Mammary epithelial cell (primary cell): ENCODE measurements at regions not wholly inside any gene's neighbourhood (a gene's known extent, or its start where the extent isn't known, plus 50 kb on each side); places are given as distances from the start of the nearest gene placed in this dataset.

Experiments
- CTCF ChIP-seq, 2 donors: IDR thresholded peaks in 1 of 2; conservative IDR thresholded peaks in 1 of 2; 2 replicates each; pipeline ENCODE4 v1.5.1; 2011 to 2012; ENCODE audit warnings: inconsistent platforms in 2 of 2, low read length in 2 of 2, mild to moderate bottlenecking in 2 of 2, control low read depth in 1 of 2, low read depth in 1 of 2; ENCODE audit not compliant: insufficient read depth in 1 of 2; ENCODE audit errors: extremely low read depth in 1 of 2
- EZH2 ChIP-seq: IDR thresholded peaks from 2 replicates; pipeline ENCODE4 v1.6.1; 2012; ENCODE audit warnings: low read length, inconsistent platforms, borderline replicate concordance

- TF ChIP-seq CTCF (conservative IDR thresholded peaks at IDR 0.05 in 1 of 2, IDR thresholded peaks at IDR 0.05 in 1 of 2; ENCODE audit: extremely low read depth in 1 of 2, insufficient read depth in 1 of 2, low read depth in 1 of 2, low read length in 2 of 2) (no peak), EZH2 (no peak)
Observed at GRCh38 chr1:221439008-221439746, 302.7 kb downstream of the DUSP10 start.
